ENCODE measurements at regions not wholly inside any gene's neighbourhood (a gene's known extent, or its start where the extent isn't known, plus 50 kb on each side); places are given as distances from the start of the nearest gene placed in this dataset.

GRCh38 chr3:5290915-5291314 is 103.4 kb downstream of the EDEM1 start:
- TF ChIP-seq EZH2 (IDR thresholded peaks at IDR 0.05; ENCODE audit: borderline replicate concordance, low read depth, low read length, severe bottlenecking) (no peak), CTCF (IDR thresholded peaks at IDR 0.05; ENCODE audit: borderline replicate concordance, extremely low read depth, low read length, poor library complexity, severe bottlenecking) (no peak)

Data from DND-41 (cell line).